SK-N-SH treated with all-trans-retinoic acid at 6 μM for 48 hours (cell line): ENCODE measurements at regions not wholly inside any gene's neighbourhood (a gene's known extent, or its start where the extent isn't known, plus 50 kb on each side); places are given as distances from the start of the nearest gene placed in this dataset.

Source experiments
- ARNTL ChIP-seq: fragments of 450-650 bp; formaldehyde crosslinking; IDR thresholded peaks from 2 replicates; pipeline ENCODE4 v1.5.0; 2020; ENCODE audit warnings: low read depth, mild to moderate bottlenecking, moderate library complexity, borderline replicate concordance
- CSDC2 ChIP-seq: fragments of 250-450 bp; sonication (Bioruptor Pico); IDR thresholded peaks from 2 replicates; pipeline ENCODE4 v1.5.0; 2020; ENCODE audit warnings: mild to moderate bottlenecking, moderate library complexity
- PPARA ChIP-seq: fragments of 250-450 bp; sonication (Bioruptor Pico); IDR thresholded peaks from 2 replicates; pipeline ENCODE4 v1.5.0; 2020; ENCODE audit warnings: mild to moderate bottlenecking, borderline replicate concordance
- RARB ChIP-seq: fragments of 250-450 bp; sonication (Bioruptor Pico); IDR thresholded peaks from 2 replicates; pipeline ENCODE4 v1.8.0; 2021; ENCODE audit warnings: mild to moderate bottlenecking, moderate library complexity
- SNAI2 ChIP-seq: fragments of 250-450 bp; sonication (Bioruptor Pico); IDR thresholded peaks from 2 replicates; pipeline ENCODE4 v1.5.0; 2020; ENCODE audit warnings: mild to moderate bottlenecking, moderate library complexity
- ZFP3 ChIP-seq: fragments of 250-450 bp; sonication (Bioruptor Pico); IDR thresholded peaks from 2 replicates; pipeline ENCODE4 v1.5.0; 2020; ENCODE audit warnings: mild to moderate bottlenecking, moderate library complexity
- TF ChIP-seq, protein P1 (sequence below): fragments of 250-450 bp; sonication (Bioruptor Pico); IDR thresholded peaks from 2 replicates; pipeline ENCODE4 v1.5.1; 2020; ENCODE audit warnings: low read depth, mild to moderate bottlenecking, moderate library complexity
- TF ChIP-seq, protein P2 (sequence below): fragments of 250-450 bp; sonication (Bioruptor Pico); IDR thresholded peaks from 2 replicates; pipeline ENCODE4 v1.8.0; 2021; ENCODE audit warnings: low read depth, mild to moderate bottlenecking, moderate library complexity, borderline replicate concordance
- TF ChIP-seq, protein P3 (sequence below): fragments of 250-450 bp; sonication (Bioruptor Pico); IDR thresholded peaks from 2 replicates; pipeline ENCODE4 v1.5.1; 2021; ENCODE audit warnings: mild to moderate bottlenecking, moderate library complexity

DNA sequence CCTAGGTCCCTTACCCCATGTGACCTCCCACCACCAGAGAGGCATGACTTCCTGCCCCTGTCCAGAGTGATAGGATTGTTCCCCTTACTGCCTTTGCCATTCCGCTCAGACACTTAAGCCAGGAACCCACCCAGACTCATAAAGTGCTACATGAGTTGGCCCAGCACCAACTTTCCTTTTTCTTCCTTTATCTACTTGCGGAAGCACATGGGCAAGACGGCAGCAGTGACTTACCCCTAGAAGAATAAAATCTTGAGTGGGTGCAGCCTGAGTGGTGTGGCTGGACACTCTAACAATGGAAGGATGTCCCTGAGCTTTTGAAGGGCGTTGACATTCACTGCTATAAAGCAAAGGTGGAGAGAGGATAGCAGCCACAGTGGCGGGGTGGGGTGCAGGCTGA, 100.1 kb downstream of the MAB21L3 start:
- no peak for TF ChIP-seq ARNTL (CRISPR knock-in tag)
- TF ChIP-seq, protein P1, sequence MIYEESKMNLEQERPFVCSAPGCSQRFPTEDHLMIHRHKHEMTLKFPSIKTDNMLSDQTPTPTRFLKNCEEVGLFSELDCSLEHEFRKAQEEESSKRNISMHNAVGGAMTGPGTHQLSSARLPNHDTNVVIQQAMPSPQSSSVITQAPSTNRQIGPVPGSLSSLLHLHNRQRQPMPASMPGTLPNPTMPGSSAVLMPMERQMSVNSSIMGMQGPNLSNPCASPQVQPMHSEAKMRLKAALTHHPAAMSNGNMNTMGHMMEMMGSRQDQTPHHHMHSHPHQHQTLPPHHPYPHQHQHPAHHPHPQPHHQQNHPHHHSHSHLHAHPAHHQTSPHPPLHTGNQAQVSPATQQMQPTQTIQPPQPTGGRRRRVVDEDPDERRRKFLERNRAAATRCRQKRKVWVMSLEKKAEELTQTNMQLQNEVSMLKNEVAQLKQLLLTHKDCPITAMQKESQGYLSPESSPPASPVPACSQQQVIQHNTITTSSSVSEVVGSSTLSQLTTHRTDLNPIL: no peak
- no peak for TF ChIP-seq ZFP3 (CRISPR knock-in tag)
- no peak for TF ChIP-seq RARB
- TF ChIP-seq, protein P2, sequence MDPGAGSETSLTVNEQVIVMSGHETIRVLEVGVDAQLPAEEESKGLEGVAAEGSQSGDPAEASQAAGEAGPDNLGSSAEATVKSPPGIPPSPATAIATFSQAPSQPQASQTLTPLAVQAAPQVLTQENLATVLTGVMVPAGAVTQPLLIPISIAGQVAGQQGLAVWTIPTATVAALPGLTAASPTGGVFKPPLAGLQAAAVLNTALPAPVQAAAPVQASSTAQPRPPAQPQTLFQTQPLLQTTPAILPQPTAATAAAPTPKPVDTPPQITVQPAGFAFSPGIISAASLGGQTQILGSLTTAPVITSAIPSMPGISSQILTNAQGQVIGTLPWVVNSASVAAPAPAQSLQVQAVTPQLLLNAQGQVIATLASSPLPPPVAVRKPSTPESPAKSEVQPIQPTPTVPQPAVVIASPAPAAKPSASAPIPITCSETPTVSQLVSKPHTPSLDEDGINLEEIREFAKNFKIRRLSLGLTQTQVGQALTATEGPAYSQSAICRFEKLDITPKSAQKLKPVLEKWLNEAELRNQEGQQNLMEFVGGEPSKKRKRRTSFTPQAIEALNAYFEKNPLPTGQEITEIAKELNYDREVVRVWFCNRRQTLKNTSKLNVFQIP: no peak
- TF ChIP-seq, protein P3, sequence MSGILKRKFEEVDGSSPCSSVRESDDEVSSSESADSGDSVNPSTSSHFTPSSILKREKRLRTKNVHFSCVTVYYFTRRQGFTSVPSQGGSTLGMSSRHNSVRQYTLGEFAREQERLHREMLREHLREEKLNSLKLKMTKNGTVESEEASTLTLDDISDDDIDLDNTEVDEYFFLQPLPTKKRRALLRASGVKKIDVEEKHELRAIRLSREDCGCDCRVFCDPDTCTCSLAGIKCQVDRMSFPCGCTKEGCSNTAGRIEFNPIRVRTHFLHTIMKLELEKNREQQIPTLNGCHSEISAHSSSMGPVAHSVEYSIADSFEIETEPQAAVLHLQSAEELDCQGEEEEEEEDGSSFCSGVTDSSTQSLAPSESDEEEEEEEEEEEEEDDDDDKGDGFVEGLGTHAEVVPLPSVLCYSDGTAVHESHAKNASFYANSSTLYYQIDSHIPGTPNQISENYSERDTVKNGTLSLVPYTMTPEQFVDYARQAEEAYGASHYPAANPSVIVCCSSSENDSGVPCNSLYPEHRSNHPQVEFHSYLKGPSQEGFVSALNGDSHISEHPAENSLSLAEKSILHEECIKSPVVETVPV: no peak
- no peak for TF ChIP-seq CSDC2 (CRISPR knock-in tag)
- TF ChIP-seq PPARA (CRISPR knock-in tag): no peak
- TF ChIP-seq SNAI2: no peak
